ENCODE measurements at regions not wholly inside any gene's neighbourhood (a gene's known extent, or its start where the extent isn't known, plus 50 kb on each side); places are given as distances from the start of the nearest gene placed in this dataset.

DNA sequence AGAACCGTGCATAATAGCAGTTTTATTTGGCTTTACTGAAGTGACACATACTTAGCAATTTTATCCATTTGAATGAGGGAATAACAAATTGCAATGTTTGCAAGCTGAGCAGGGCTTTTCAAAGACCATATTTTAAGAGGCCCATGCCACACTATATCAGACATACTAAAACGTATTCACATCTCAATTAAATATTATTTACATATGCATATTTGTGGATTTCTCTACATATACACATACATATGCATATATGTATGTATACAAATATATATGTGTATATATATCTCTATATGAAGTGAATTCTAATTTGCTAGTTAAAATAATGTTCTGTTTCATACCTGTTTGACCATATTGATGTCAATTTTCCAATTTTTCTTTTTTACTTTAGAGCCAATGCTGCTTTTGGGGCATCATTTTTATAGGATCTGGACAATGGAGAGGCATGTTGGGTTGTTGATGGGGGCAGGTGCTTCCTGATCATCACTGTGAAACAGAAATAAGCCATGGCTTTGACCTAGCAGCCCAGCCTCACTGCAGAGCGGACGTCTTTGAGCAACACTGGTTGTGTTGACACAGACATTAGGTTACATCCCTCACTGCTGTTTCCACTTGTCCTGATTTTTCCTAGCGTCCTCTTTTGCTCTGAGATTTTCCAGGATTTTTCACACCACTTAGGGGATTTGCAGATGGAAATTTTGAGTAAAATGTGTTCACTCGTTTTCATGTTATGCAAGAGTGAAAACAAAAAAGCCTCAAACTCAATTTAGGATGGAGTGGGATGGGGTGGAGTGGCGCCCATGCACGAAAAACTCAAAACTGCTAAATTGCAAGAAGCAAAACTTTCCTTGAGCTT lies 56.9 kb downstream of the RDH14 start:
- DNase-seq (ENCODE audit: low spot score): no peak
- Mint-ChIP-seq H3K4me3 (no peak overlapping the region), H3K4me1 (ENCODE audit: low read depth) (no peaks in the 10 kb centered on the region), H3K27me3 (ENCODE audit: low read depth) (peaks cover 12% of the 10 kb centered on the region), H3K36me3 (ENCODE audit: low read depth) (no peaks in the 10 kb centered on the region), H3K9me3 (no peaks in the 10 kb centered on the region), H3K27ac (no peak overlapping the region)

DNA sequence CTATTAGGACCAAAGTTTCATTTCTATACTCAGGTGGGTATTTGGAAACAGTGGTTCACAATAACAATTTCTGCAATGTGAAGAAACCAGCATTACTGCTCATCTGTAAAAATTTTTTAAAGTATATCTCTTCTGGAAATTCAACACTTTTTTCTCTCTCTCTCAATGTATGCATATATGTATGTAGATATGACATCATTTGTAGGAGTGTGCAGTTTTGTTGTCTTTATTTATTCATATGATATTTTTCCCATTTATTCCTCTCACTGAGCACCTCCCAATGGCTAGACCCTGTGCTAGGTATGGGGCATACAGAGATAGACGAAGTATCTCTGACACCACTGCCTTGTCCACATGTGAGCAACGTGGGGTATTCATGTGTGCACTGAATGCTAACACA lies 58.3 kb downstream of the RDH14 start:
- no peaks in the 10 kb centered on the region for H3K4me1 Mint-ChIP-seq (ENCODE audit: low read depth)
- no peak overlapping the region for H3K27ac Mint-ChIP-seq
- no peaks in the 10 kb centered on the region for H3K36me3 Mint-ChIP-seq (ENCODE audit: low read depth)
- peaks cover 14% of the 10 kb centered on the region for H3K27me3 Mint-ChIP-seq (ENCODE audit: low read depth)
- no peak overlapping the region for H3K4me3 Mint-ChIP-seq
- no peak for DNase-seq (ENCODE audit: low spot score)
- no peaks in the 10 kb centered on the region for H3K9me3 Mint-ChIP-seq

DNA sequence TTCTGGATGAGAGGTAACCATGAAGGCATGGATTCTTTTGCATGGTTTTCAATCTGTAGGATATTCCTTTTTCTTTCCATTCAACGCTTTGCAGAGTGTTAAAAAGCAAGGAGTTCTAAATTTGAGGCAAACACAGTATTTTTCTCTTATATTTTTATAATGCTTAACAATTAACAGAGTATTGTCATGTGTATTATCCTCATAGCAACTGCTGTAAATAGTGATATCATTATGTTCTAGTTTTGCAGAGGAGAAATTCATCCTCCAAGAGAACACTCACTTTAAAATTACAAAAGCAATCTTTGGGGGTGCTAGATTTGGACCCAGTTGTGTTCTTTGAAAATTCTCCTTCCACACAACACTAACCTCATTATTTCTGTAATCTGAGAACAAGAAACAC lies 58.7 kb downstream of the RDH14 start:
- Mint-ChIP-seq H3K27ac (no peak overlapping the region), H3K4me3 (no peak overlapping the region), H3K27me3 (ENCODE audit: low read depth) (peaks cover 15% of the 10 kb centered on the region), H3K4me1 (ENCODE audit: low read depth) (no peaks in the 10 kb centered on the region), H3K9me3 (no peaks in the 10 kb centered on the region), H3K36me3 (ENCODE audit: low read depth) (no peaks in the 10 kb centered on the region)
- DNase-seq (ENCODE audit: low spot score): no peak

DNA sequence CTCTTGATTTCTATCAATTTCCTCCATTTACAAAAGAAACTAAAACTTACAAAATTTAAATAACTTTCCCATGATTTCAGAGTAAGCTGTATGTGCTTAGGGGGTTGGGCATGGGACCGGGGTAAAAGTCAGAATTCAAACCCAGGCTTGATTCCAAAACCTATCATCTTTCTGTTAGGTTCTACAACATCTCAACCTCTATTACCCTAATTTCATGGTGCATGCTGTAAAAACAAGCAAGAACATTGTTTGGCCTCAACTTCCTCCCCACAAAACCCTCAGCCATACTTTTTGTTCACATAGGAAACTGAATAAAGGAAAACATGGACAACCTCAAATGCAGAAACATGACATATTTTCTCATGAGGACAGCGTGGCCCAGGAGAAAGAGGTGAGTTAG lies 59.3 kb downstream of the RDH14 start:
- no peaks in the 10 kb centered on the region for H3K36me3 Mint-ChIP-seq (ENCODE audit: low read depth)
- H3K4me3 Mint-ChIP-seq: no peak overlapping the region
- DNase-seq (ENCODE audit: low spot score): no peak
- no peaks in the 10 kb centered on the region for H3K9me3 Mint-ChIP-seq
- H3K4me1 Mint-ChIP-seq (ENCODE audit: low read depth): no peaks in the 10 kb centered on the region
- no peak overlapping the region for H3K27ac Mint-ChIP-seq
- H3K27me3 Mint-ChIP-seq (ENCODE audit: low read depth): peaks cover 15% of the 10 kb centered on the region

DNA sequence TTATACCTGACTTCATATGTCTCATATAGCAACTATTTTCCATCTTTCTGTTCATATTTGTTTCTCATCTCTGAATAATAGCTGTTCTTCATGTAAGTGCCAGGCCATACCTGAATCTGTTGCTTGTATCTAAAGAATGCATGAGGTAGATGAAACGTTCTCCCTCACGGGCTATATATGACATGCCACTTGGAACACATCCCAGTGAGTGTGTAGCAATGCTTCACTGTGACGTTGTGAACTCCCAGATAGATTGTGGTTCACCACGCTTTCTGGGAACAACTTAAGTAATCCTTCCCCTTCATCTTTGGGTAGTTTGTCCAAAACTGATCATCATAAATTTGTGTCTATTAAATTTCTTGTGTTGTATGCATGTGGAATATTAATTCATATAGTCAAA lies 60.1 kb downstream of the RDH14 start:
- H3K27me3 Mint-ChIP-seq (ENCODE audit: low read depth): peaks cover 8% of the 10 kb centered on the region
- no peaks in the 10 kb centered on the region for H3K9me3 Mint-ChIP-seq
- H3K4me1 Mint-ChIP-seq (ENCODE audit: low read depth): no peaks in the 10 kb centered on the region
- H3K36me3 Mint-ChIP-seq (ENCODE audit: low read depth): no peaks in the 10 kb centered on the region
- no peak overlapping the region for H3K4me3 Mint-ChIP-seq
- DNase-seq (ENCODE audit: low spot score): no peak
- H3K27ac Mint-ChIP-seq: no peak overlapping the region

DNA sequence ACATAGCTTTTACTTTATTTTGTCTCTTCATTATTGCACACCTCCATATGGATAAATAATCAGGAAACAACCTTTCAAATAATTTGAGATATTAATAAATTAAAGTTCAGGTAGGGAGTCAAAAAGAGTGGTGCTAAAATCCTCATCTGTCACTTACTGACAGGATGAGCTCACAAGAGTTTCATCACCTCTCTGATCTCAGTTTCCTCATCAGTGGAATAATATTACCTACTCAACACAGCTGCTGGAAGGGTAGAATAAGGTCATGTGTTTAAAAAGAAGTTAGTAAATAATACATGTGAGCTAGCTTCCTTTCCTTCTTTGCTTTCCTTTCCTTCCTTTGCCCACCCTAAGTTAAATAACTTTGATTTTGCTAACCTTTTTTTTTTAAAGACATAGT lies 61.9 kb downstream of the RDH14 start:
- Mint-ChIP-seq H3K27ac (no peak overlapping the region), H3K27me3 (ENCODE audit: low read depth) (peaks cover 8% of the 10 kb centered on the region), H3K36me3 (ENCODE audit: low read depth) (no peaks in the 10 kb centered on the region), H3K9me3 (no peaks in the 10 kb centered on the region), H3K4me1 (ENCODE audit: low read depth) (no peaks in the 10 kb centered on the region), H3K4me3 (no peak overlapping the region)
- DNase-seq (ENCODE audit: low spot score): no peak

DNA sequence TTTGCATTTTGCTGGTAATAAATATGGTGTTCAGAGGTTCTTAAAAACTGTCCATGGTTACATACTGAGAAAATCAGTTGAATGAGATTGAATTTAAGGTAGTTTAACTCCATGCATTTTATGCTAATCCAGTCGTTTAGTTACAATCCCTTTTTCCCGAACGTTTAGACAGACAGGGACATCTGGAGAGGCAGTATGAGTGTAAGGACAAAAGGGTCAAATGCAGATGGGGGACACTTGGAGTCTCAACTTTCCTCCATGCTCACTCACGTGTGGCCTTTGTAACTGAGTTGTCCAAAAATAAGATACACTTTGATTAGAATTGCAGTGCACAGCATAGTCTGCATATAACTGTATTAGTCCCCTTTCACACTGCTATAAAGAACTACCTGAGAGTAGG lies 63.9 kb downstream of the RDH14 start:
- no peak for DNase-seq (ENCODE audit: low spot score)
- no peaks in the 10 kb centered on the region for H3K9me3 Mint-ChIP-seq
- H3K27me3 Mint-ChIP-seq (ENCODE audit: low read depth): peaks cover 18% of the 10 kb centered on the region
- no peaks in the 10 kb centered on the region for H3K36me3 Mint-ChIP-seq (ENCODE audit: low read depth)
- H3K4me3 Mint-ChIP-seq: no peak overlapping the region
- no peak overlapping the region for H3K27ac Mint-ChIP-seq
- no peaks in the 10 kb centered on the region for H3K4me1 Mint-ChIP-seq (ENCODE audit: low read depth)

DNA sequence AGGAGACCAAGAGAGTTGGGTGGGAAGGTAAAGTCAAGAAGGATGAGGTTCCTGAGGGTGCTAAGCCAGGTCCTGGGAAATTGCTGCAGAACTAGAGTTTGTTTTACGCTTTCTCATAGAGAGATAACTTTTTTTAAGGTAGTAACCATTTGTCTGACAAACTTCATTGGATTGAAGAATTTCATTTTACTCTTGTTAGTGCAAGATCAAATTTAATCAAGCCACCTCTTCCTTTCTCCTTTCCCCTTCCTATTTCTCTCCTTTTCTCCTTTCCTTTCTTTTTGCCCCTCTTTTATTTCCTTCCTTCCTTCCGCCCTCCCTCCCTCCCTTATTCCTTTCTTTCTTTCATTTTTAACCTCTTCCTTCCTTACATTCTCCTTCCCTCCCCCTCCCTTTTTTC lies 65.4 kb downstream of the RDH14 start:
- Mint-ChIP-seq H3K36me3 (ENCODE audit: low read depth) (no peaks in the 10 kb centered on the region), H3K9me3 (no peaks in the 10 kb centered on the region), H3K4me3 (no peak overlapping the region), H3K4me1 (ENCODE audit: low read depth) (no peaks in the 10 kb centered on the region), H3K27ac (no peak overlapping the region), H3K27me3 (ENCODE audit: low read depth) (peaks cover 18% of the 10 kb centered on the region)
- no peak for DNase-seq (ENCODE audit: low spot score)

DNA sequence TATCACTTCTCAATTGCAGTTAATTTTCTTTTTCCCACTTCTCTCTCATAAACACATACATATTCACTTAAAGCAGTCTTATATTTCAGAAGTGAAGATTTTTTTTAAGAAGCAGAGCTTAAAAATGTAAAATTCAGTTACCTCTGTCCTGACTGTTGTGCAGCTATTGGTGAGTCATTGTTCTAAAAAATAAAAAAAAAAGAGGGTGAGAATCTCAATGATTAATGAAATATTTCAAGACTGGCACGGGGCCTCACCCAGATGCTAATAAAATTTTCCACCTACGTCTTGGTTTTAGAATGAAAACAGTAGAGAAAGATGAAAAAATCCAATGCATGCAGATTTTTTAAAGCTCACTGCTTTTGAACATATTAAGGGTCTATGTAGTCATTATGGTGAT lies 67.7 kb downstream of the RDH14 start:
- no peak overlapping the region for H3K4me3 Mint-ChIP-seq

DNA sequence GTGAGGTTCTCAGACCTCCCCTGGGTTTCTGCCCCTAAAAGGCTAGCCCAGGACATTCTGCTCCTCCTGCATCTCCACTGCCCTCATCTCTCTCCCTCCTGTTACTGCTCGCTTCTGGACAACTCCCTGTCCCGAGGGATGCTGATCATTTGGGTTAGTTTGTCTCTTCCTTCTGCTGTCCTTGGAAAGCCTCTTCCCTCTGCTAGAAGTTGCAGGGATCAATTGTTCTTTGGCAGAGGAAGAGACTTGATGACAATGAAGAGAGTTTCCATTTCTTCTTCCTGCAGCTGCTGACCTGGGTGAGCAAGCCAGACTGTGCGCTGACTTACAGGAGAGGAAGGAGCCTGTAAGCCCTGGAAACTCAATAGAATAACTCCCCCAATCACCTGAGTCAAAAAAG lies 68.9 kb downstream of the RDH14 start:
- H3K4me1 Mint-ChIP-seq (ENCODE audit: low read depth): no peaks in the 10 kb centered on the region
- no peak overlapping the region for H3K27ac Mint-ChIP-seq
- H3K27me3 Mint-ChIP-seq (ENCODE audit: low read depth): peaks cover 14% of the 10 kb centered on the region
- H3K36me3 Mint-ChIP-seq (ENCODE audit: low read depth): no peaks in the 10 kb centered on the region
- no peaks in the 10 kb centered on the region for H3K9me3 Mint-ChIP-seq
- H3K4me3 Mint-ChIP-seq: no peak overlapping the region
- no peak for DNase-seq (ENCODE audit: low spot score)

More for the DNA sequence above, 67.7 kb downstream of the RDH14 start:
- Mint-ChIP-seq H3K4me1 (ENCODE audit: low read depth) (no peaks in the 10 kb centered on the region), H3K27ac (no peak overlapping the region), H3K9me3 (no peaks in the 10 kb centered on the region), H3K36me3 (ENCODE audit: low read depth) (no peaks in the 10 kb centered on the region), H3K27me3 (ENCODE audit: low read depth) (peaks cover 16% of the 10 kb centered on the region)
- no peak for DNase-seq (ENCODE audit: low spot score)

DNA sequence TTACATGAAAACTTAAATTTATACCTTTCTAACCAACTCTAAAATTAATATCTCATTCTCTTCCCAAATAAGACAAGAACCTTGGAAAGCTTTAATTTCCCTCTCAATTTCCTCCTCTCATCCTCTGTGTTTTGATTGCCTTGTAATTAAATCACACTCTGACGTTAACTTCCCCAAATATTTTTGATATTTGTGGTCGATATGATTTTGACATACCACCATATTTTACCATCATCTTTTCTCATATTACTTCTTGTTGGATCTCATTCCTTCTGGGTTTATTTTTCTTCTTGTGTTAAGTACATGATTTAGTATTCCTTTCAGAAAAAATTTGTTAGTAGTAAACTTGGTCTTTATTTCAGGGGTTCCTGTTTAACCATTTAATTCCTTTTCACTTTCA lies 69.6 kb downstream of the RDH14 start:
- Mint-ChIP-seq H3K27me3 (ENCODE audit: low read depth) (peaks cover 14% of the 10 kb centered on the region), H3K4me1 (ENCODE audit: low read depth) (no peaks in the 10 kb centered on the region), H3K4me3 (no peak overlapping the region), H3K9me3 (no peaks in the 10 kb centered on the region), H3K27ac (no peak overlapping the region), H3K36me3 (ENCODE audit: low read depth) (no peaks in the 10 kb centered on the region)
- DNase-seq (ENCODE audit: low spot score): no peak

DNA sequence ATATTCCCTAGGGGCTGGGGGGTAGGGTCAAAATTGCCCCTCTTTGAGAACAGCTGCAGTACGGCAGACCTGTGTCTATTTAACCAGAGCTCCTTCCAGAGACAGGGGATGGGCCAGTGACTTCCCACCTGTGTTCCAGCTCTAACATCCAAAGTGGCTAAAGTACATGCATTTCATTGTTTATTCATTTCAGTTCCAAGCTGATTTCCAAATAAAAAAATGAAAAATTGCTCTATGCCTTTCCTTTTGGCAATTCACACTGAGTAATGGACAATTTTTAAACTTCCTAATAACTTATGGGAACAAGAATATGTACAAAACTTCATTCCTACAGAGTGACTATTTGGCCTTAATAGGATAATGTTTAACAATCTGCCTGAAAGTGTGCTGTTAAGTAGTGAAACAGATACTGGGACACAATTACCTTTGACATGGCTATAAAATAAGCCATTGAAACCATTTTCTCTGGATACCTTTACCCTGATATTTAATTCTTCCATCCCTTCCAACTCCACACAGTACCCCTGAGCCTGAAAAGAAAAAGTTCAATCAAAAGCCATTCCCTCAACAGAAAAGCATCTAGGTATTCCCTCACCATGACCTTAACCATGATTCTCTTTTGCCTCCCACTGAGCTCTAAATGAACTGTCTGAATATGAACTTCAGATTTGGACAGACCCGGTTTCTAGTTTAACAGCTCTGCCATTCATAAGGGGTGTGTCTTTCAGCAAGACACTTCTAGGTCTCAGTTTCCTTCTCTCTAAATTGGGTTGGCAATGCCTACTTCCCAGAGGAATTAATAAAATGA lies 73.1 kb downstream of the RDH14 start:
- no peak overlapping the region for H3K4me3 Mint-ChIP-seq
- no peaks in the 10 kb centered on the region for H3K4me1 Mint-ChIP-seq (ENCODE audit: low read depth)
- peaks cover 7% of the 10 kb centered on the region for H3K27me3 Mint-ChIP-seq (ENCODE audit: low read depth)
- no peak for DNase-seq (ENCODE audit: low spot score)
- H3K9me3 Mint-ChIP-seq: no peaks in the 10 kb centered on the region
- H3K27ac Mint-ChIP-seq: no peak overlapping the region
- no peaks in the 10 kb centered on the region for H3K36me3 Mint-ChIP-seq (ENCODE audit: low read depth)

DNA sequence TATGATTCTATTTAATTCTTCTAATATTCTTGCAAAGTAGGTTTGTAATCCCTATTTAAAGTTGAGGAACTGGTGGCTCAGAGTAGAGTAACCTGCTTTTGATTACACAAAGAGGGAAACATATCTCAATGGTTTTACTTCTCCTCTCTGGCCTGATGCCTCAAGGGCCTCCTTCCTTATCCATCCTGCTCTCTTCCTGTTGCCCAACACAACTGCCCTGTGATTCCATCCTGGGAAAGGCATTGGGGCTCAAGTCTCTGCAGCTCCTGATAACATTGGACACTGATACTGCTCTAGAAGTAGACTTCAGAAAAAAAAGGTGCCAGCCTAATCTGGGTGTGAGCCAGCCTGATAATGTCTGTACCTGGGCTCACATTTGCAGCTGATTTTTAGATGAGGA lies 75.8 kb downstream of the RDH14 start:
- Mint-ChIP-seq H3K9me3 (no peaks in the 10 kb centered on the region), H3K27ac (no peak overlapping the region), H3K27me3 (ENCODE audit: low read depth) (peaks cover 4% of the 10 kb centered on the region), H3K4me1 (ENCODE audit: low read depth) (no peaks in the 10 kb centered on the region), H3K36me3 (ENCODE audit: low read depth) (no peaks in the 10 kb centered on the region), H3K4me3 (no peak overlapping the region)
- no peak for DNase-seq (ENCODE audit: low spot score)

DNA sequence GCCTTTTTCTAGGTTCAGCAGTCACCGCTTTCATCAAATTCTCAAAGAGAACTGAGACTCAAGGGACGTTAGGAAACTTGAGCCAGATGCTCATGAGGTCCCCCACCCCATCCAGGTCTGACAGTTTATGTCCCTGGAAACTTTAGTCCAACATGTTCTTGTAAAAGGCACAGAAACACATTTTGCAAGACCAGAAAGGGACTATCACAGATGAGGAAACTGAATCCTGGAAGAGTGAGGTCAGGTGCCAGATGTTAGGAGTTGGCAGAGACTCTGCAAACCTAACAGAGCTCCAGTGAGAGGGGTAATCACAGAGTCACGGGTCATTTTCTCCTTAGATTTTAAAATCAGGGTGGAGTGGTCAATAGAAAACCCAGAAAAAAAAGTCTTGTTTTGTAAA lies 76.6 kb downstream of the RDH14 start:
- no peaks in the 10 kb centered on the region for H3K9me3 Mint-ChIP-seq
- no peak overlapping the region for H3K4me3 Mint-ChIP-seq
- peaks cover 2% of the 10 kb centered on the region for H3K27me3 Mint-ChIP-seq (ENCODE audit: low read depth)

More for the DNA sequence above, 76.6 kb downstream of the RDH14 start:
- Mint-ChIP-seq H3K36me3 (ENCODE audit: low read depth) (no peaks in the 10 kb centered on the region), H3K4me1 (ENCODE audit: low read depth) (no peaks in the 10 kb centered on the region), H3K27ac (no peak overlapping the region)
- DNase-seq (ENCODE audit: low spot score): no peak

Data from T-helper 2 cell treated with Interferon-gamma antibody and Interleukin-4, amounts not matched to agents 5 μg/mL and 100 μg/mL, for 36 hours (primary cell).